Adrenal gland (tissue), 5 donors: ENCODE measurements at regions not wholly inside any gene's neighbourhood (a gene's known extent, or its start where the extent isn't known, plus 50 kb on each side); places are given as distances from the start of the nearest gene placed in this dataset.

Experiments
- CTCF ChIP-seq, 6 experiments: fragments of 450-650 bp in 4 of 6; fragments of 200-600 bp in 2 of 6; sonication (generic) in 1 of 6; IDR thresholded peaks; 1 replicate in 5 of 6; 2 replicates in 1 of 6; pipeline versions ENCODE4 v1.5.1 to v1.8.0; 2016 to 2021; ENCODE audit warnings: antibody characterized with exemption in 6 of 6, mild to moderate bottlenecking in 2 of 6, moderate library complexity in 1 of 6
- POLR2A ChIP-seq, 2 donors: fragments of 450-650 bp; IDR thresholded peaks; one replicate each; pipeline ENCODE4 v1.6.1; 2017; ENCODE audit warnings: antibody characterized with exemption in 2 of 2, mild to moderate bottlenecking in 2 of 2, moderate library complexity in 1 of 2
- donor health status: DM: no; HTN: no; CAD: no.

- TF ChIP-seq CTCF (IDR thresholded peaks at IDR 0.05) = no peak
- no peak for TF ChIP-seq POLR2A (IDR thresholded peaks at IDR 0.05)
These were observed 83.5 kb upstream of the GREM2 start for GRCh38 chr1:240695416-240695815.
